Left ventricle myocardium superior (tissue), 1 donor: ENCODE measurements at regions not wholly inside any gene's neighbourhood (a gene's known extent, or its start where the extent isn't known, plus 50 kb on each side); places are given as distances from the start of the nearest gene placed in this dataset.

Experiments
- ATAC-seq: fragments of 200-7000 bp; cut with Tn5 transposase; one replicate; pipeline ENCODE4 v1.9.1; 2020; ENCODE audit warnings: mild to moderate bottlenecking, moderate library complexity
- DNase-seq: peaks from one replicate; pipeline ENCODE4 v3.0.0-alpha.2; 2020
- intact Hi-C: fragments of 100-400 bp; cut with micrococcal nuclease; formaldehyde crosslinking; loops from one replicate; pipeline ENCODE4 v1.11.0; 2022
- donor health status: DM: no; HTN: yes; CAD: no; lungs with severe emphysema.

DNA sequence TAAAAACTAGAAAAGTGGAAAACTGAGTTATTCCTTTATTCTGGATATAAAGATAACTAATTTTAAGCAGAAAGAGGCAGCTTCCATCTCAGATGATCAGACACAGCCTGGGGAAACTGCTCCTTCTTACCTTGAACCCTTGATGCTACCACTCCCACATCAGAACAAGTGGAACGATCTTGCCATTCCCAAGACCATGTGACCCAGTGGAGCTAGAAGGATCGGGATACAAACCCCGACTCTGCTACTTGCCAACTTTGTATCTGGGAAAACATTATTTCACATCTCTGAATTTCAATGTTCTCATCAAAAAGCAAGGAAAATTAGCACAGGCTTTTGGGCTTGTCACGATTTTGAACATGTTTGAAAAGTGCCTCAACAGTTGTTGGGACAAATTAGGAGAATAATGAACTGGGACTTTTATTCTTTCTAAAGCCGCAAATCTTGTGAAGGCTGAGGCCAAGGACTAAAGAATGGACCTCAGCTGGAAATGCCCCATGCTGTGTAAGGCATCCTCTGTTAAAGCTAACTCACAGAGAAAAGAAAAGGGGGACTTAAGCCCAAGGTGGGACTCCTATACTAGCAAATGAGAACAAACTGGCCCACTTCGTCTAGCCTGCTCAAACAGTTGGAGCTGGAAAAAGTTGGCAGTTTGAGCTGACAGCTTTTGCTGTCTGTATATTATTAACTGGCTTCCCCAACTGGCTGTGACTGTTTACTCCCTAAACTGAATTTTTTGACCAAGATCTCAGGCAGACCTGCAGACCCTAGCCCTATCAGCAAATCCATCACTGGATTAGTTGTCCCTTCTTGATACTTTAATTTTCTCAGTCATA, 552.3 kb downstream of the EFNA5 start:
- no peak for ATAC-seq
- intact Hi-C loops, result no loop called here
- DNase-seq, result no peak

DNA sequence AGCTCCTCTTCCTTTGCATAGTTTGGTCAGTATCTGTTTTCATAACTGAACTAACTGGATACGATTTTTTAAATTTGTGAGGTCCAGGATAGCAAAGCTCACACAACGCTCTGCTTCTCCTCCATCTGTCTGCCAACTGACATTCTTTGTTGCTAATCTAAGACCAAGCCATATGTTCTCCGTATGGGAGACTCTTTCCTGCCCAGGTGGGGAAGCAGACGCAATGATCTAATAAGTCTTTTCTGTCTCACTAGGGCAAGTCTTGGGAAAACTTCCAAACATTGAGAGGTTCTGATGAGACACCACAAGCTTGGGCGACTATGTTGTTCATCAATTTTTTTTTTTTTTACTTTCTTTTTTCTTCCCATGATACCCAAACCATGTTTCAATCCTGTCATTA, 558.5 kb downstream of the EFNA5 start:
- DNase-seq (no peak), ATAC-seq (no peak)
- intact Hi-C loops, result no loop called here

DNA sequence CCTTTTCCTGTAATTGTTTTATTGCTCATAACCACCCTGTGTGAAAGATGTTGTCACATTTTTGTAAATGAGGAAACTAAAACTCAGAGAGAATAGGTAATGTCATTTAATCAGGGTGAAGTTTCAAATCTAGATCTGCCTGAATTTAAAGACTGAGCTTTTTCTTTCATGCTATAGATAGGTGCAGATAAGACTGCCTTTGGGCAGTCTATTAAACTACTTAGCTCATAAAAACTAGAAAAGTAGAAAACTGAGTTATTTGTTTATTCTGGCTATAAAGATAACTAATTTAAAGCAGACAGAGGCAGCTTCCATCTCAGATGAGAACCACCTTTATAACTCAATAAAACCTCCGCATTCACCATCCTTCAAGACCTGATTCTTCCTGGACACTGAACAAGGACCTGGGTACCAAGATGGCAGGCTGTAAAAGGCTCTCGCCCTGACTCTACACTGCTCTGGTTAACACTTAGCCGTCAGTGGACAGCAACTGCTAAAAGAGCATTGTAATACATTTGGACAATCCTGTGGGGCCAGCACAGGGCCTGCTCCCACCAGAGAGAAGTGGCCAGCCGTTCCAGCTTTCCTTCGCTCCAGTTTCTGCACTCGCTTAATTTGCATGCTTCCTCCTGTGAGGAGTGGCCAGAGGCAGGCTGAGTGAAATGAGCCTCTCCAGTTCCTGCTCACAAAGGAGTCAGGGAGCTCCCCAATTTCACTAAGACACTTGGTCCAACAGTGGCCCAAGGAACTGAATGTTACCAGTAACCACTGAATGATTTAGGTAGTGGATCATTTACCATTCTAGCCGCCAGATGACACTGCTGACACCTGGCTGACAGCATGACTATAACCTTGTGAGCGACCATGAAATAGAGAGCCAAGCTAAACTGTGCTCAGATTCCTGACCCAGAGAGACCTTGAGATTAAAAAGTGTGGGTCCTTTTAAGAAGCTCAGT, 566.4 kb downstream of the EFNA5 start:
- peak; percentile 97 for ATAC-seq
- DNase-seq, result peak; percentile 30
- intact Hi-C loops, result loop anchor here (5.0 kb wide), 1 partner anchor 568 kb away; the partner anchor contains the start of gene EFNA5

DNA sequence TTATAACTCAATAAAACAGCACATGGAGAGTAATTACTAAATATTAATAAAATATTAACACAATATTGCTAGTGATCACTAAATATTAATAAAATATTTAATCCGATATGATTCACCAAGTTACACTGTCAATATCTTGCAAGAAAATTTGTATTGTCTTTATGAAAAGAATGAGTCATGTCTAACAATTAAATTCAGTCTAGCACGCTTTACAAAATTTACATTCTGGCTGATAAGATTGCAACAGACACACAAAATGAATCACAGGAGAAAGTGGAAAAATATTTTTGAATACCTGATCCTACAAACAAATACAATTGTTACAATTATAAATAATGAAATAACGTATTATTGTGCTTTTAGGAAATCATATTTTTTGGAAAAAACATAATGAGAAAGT, 567.2 kb downstream of the EFNA5 start:
- intact Hi-C loops, result loop anchor here (5.0 kb wide), 1 partner anchor 569 kb away; the partner anchor contains the start of gene EFNA5
- no peak for ATAC-seq
- no peak for DNase-seq

DNA sequence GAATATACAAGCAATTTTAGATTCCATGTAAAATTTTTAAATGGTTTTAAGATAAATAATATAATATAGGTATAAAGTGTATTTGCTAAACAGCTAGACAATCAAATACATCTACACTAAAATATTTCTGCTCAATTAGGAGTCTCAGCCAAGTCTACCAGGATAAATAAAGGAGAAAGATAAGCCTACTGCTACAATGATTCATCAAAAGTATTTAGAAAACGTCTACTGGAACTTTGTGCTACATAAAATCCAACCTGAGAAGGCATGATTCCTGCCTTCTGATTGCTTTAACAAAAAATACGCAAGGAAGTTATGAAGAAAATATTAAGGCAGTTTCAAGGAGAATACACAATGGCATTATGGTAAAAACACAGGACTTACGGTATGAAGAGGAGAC, 570.6 kb downstream of the EFNA5 start:
- intact Hi-C loops, result loop anchor here (5.0 kb wide), 1 partner anchor 572 kb away; the partner anchor contains the start of gene EFNA5
- DNase-seq, result no peak
- no peak for ATAC-seq

DNA sequence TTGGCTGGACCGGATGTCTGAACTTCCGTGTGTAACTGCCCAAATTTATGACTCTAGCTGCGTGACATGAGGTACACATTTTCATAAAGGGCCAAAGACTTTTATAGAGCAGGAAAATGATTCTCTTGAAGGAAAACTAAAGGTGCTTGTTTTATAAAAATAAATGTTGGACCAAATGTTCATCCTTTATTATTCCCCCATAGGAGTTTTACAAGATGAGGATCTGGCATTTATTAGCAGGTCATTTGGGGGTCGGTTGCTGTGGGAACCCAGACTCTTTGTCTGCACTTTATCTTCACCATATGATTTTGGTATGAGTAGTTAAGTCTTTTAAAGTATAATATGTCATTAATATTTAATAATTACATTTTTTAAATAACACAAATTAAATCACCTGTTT, 571.2 kb downstream of the EFNA5 start:
- ATAC-seq, result no peak
- DNase-seq, result no peak
- intact Hi-C loops, result no loop called here

DNA sequence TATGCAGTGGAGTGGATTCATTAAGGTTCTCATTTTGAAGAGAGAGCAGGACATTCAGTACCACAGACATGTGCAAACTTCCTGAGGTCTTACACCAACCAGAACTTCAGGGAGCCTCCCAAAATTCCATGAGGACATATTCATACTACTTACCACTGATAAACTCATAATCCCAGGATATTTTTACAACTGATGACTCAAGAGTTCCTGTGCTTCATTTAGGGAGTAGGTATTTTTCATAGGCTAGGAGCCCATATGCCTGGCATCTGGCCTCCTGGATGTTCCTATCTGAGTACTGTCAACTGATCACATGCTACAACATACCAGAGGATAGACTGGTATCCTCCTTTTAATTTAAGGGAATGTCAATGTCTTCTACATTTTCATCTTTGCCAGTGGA, 578.0 kb downstream of the EFNA5 start:
- DNase-seq (no peak), ATAC-seq (no peak)
- intact Hi-C loops, result no loop called here

DNA sequence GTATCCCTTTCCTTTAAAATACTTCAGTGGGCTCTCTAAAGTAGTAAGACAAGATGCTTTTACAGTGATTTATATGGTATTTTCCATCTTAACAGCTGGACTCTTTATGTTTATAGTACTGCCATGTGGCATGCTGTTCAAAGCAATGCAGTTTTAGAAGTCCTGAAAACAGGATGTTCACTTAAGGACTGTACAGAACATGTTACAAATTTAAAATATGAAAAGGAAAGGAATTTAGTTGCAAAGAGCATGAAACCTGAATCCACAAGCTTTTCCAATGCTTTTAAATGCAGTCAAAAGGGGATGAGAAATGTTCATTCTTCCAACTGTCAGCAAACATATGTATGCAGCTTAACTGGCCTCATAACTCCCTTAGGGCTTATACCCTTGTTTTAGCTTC, 580.2 kb downstream of the EFNA5 start:
- intact Hi-C loops, result no loop called here
- no peak for DNase-seq
- ATAC-seq, result no peak

DNA sequence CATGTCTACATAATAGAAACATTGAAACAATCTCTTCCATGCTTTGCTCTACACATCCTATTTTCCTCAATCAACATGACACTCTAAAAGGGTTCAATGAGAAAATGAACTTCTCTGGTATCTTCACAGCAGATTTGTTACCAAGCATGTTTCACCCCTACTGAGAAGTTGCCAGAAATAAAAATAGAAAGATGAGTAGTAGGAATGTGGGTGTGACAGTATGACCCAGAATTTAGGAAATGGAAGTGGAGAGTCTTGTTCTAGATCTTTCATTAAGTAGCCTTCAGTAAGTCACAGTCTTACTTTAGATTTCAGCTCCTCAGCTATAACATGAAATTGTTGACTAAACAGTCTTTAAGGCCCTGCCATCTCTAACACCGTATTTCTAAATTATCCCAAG, 581.8 kb downstream of the EFNA5 start:
- no peak for DNase-seq
- intact Hi-C loops, result no loop called here
- ATAC-seq, result peak; percentile 28

DNA sequence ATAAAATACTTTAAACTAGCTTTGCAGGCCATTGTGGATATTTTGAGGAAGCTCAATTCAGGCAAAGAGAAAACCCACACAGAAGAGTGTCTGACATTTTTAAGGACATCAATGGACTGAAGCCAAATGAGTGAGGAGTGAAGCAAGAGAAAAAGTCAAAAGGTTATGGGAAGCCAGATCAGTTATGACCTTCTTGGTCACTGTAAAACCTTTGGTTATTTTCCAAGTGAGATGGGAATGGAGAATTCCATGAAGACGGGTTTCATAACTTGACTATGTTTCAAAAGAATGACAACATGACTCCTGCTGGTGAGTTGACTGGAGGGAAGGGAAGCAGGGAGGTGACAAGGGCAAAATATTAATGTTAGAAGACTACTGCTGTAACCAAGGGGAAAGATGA, 585.2 kb downstream of the EFNA5 start:
- intact Hi-C loops, result no loop called here
- DNase-seq, result no peak
- ATAC-seq, result no peak

DNA sequence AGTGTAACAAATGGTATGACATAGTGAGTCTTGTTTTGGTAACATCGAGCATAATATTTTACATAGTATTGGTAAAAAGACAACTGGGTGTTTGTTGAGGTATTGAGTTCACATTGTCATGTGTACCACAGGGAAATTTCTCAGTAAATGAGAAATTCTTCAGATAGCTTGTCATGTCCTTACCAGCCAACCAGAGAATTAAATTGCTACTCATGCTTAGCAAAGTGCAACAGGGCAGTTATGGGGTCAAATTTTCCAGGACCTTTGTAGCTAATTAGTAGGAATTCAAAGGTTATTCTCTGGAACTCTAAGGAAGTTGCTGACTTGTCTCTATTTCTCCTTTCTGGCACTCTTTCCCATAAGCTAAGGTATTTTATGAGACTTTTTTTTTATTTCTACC, 595.7 kb downstream of the EFNA5 start:
- no peak for ATAC-seq
- no peak for DNase-seq
- intact Hi-C loops, result no loop called here

DNA sequence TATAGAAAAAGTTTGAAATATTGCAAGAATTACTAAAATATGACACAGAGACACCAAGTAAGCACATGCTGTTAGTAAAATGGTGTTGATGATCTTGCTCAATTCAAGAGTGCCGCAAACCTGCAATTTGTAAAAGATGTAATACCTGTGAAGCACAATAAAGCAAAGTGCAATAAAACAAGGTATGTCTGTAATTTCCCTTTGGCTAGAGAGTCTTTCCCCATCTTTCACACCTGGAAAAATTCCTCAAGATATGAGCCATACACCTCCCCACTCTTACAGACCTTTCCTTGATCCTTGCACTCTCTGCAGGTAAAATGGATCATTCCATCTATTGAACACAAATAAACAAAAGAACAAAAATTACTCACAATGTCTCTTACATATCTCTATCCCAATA, 597.8 kb downstream of the EFNA5 start:
- intact Hi-C loops, result no loop called here
- ATAC-seq, result no peak
- no peak for DNase-seq

DNA sequence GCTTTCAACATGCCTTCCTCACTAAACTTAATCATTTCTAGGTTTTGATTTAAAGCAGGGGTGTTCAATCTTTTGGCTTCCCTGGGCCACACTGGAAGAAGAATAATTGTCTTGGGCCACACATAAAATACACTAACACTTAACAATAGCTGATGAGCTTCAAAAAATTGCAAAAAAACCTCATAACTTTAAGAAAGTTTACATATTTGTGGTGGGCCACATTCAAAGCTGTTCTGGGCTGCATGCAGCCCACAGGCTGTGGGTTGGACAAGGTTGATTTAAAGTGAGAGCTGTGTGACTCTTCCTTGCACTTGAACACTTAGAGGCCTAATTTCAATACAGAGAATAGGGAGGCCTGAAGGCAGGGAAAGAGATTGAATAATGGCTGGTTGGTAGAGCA, 598.3 kb downstream of the EFNA5 start:
- intact Hi-C loops, result no loop called here
- DNase-seq (no peak), ATAC-seq (no peak)

DNA sequence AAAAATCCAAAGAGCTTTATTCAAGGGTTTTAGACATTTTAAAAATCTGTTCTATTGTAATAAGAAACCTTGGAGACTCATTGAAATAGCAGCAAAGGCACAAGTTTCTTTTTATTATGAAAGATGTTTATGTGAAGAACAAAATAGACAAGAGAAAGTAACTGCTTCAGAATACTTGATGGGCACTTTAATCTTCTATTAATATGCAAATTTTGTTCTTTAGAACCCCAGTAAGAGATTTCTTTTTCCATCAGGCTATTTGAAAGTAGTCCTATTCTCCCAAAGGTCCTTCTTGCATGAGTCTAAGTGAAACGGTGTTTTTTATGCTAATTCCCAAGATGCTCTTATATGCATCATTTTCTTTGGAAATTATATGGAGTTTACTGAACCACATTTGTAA, 602.0 kb downstream of the EFNA5 start:
- ATAC-seq (no peak), DNase-seq (no peak)
- intact Hi-C loops, result no loop called here

DNA sequence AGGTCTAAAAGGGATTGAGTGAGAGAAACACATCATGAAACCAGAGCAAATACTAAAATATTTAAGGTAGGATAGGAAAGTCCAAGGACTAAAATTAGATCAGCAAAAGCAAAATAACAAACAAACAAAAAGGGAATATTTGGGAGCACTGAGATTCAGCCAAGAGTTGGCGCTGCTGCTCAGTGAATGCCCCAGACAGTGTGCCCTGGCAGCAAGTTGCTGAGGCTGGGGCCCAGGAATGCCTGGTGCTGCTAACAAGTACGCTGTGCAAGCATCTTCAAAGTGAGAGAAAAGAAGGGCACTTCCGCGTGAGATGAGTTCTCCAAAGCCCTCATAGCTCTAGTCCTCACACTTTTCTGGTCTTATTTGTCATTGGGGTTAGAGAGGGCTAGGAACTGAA, 603.3 kb downstream of the EFNA5 start:
- ATAC-seq, result peak; percentile 60
- intact Hi-C loops, result no loop called here

DNA sequence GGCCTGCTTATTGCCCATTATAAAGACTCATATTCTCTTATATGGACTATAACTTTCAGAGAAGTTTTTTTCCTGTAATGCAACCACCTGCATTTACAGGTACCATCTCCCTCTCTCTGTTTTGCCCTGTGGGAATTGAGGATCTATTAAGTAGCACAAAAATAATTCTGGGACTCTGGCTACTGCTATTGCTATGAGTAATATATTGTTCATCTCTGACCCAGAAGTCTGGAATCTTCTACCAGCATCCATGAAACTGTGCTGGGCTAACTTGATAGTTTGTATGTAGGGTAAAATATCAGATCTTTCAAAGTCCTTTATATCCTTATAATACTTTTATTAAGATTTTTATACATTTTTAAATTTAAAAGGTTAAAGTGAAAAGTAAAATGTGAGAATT, 607.2 kb downstream of the EFNA5 start:
- DNase-seq (no peak), ATAC-seq (no peak)
- intact Hi-C loops, result no loop called here

More for the DNA sequence above, 603.3 kb downstream of the EFNA5 start:
- peak; percentile 39 for DNase-seq

DNA sequence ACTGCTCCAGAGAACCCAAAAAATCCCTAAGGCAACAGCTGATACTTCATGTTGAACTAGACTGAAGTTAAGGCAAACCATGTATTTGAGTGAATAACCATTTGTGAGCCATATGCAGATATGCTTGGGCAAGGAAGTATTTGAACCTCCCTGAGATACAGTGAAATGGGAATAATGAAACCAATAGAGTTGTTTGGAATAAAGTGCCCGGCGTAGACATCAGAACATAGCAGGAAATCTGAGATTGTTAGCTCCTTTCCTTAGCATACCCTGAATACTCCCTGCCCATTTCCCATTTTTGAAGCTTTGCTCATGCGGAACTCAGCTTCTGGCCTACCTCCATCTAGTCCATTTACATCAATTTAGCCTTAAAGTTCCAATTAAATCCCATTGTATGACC, 611.9 kb downstream of the EFNA5 start:
- intact Hi-C loops, result no loop called here
- DNase-seq, result no peak
- no peak for ATAC-seq

DNA sequence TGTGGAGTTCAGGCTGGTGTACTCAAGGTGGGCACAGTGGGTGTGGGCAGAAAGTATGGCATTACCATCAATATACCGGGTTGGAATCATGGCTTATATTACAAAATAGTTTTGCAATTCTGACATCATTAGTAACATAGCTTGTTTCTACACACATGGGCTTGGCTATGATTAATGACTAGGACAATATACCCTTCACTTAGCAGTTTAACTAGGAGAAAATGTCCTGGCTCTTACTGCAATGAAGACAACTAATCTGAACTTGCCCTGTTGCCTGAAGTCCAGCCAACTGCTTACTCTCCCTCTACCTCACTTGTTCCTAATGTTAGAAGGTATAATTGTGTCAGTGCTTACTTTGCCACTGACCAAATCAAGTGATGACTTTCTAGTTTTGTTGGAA, 612.5 kb downstream of the EFNA5 start:
- peak; percentile 94 for ATAC-seq
- intact Hi-C loops, result no loop called here
- DNase-seq, result no peak

DNA sequence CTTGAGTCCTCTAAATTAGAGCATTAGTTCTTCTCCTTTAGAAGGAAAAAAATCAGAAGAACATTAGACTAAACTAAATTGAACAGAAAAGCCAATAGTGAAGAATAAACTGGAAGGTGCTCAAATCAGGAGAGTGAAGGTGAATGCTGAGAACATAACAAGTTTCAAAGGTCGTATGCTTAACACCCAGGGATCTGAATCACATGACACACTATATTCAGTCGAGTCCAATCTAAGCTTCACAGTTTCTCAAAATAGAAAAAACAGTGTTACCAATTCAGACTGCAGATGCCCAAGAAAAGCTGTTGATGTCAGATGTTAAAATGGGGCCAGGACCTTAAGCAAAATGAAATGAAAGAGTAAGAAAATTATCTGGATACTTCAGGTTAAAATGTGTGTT, 614.5 kb downstream of the EFNA5 start:
- DNase-seq (no peak), ATAC-seq (peak; percentile 74)
- intact Hi-C loops, result no loop called here

DNA sequence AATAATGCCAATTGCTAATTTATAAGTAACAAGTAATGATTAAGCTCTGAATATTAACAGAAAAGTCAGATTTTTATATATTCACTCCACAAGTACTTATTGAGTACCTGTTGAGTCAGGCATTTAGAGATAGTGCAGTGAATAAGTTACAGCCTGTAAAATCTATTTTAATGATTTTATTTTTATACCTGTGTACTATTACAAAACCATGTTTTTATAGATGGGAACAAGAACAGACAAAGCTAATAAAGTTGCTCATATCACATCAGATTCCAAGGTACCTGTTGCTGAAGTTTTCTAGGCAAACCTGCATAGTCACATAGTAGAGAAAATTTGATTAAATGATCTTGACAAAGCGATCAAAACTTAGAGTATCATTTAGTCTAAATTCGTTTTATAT, 623.7 kb downstream of the EFNA5 start:
- DNase-seq (no peak), ATAC-seq (no peak)
- intact Hi-C loops, result no loop called here
